C4-2B (cell line): ENCODE measurements at regions not wholly inside any gene's neighbourhood (a gene's known extent, or its start where the extent isn't known, plus 50 kb on each side); places are given as distances from the start of the nearest gene placed in this dataset.

ENCODE experiments used
- H3K27ac ChIP-seq: fragments of 450-650 bp; 2 replicates; pipeline ENCODE4 v1.5.1; 2017
- CTCF ChIP-seq: fragments of 450-650 bp; conservative IDR thresholded peaks from 2 replicates; pipeline ENCODE4 v1.5.1; 2017; ENCODE audit warnings: mild to moderate bottlenecking
- ZFX ChIP-seq: fragments of 450-650 bp; IDR thresholded peaks from 2 replicates; pipeline ENCODE4 v1.6.1; 2017

- TF ChIP-seq CTCF (no peak), ZFX (no peak)
- H3K27ac ChIP-seq: no peak overlapping the region
Measured at GRCh38 chr5:125150041-125150669, 403.7 kb upstream of the ZNF608 start.

GRCh38 chr5:125151150-125151900, 404.9 kb upstream of the ZNF608 start:
- no peak overlapping the region for H3K27ac ChIP-seq
- TF ChIP-seq CTCF (no peak), ZFX (no peak)

- TF ChIP-seq CTCF (no peak), ZFX (no peak)
- no peak overlapping the region for H3K27ac ChIP-seq
Measured at GRCh38 chr5:125152044-125152443, 405.6 kb upstream of the ZNF608 start.

GRCh38 chr5:125152461-125153189, 406.2 kb upstream of the ZNF608 start:
- TF ChIP-seq ZFX (no peak), CTCF (no peak)

GRCh38 chr5:125153231-125153630, 406.8 kb upstream of the ZNF608 start:
- H3K27ac ChIP-seq: no peak overlapping the region
- TF ChIP-seq ZFX (no peak), CTCF (no peak)

More at GRCh38 chr5:125152461-125153189, 406.2 kb upstream of the ZNF608 start:
- H3K27ac ChIP-seq: no peak overlapping the region

- H3K27ac ChIP-seq: no peak overlapping the region
- no peak for TF ChIP-seq CTCF
- TF ChIP-seq ZFX: no peak
Measured at GRCh38 chr5:125154301-125155110, 408.1 kb upstream of the ZNF608 start.
